DND-41 (cell line): ENCODE measurements at regions not wholly inside any gene's neighbourhood (a gene's known extent, or its start where the extent isn't known, plus 50 kb on each side); places are given as distances from the start of the nearest gene placed in this dataset.

ENCODE experiments used
- ATAC-seq: fragments of 200-7000 bp; cut with Tn5 transposase; 3 replicates; pipeline ENCODE4 v1.9.1; 2021; ENCODE audit warnings: low read depth; ENCODE audit not compliant: insufficient read depth
- DNase-seq: peaks from one replicate; pipeline ENCODE4 v3.0.0-alpha.2; 2020
- H2AFZ ChIP-seq: 2 replicates; pipeline ENCODE4 v1.6.0; 2012; ENCODE audit warnings: low read depth, low read length
- H3K27ac ChIP-seq: 2 replicates; pipeline ENCODE4 v1.5.1; 2012; ENCODE audit warnings: low read length, inconsistent platforms
- H3K27me3 ChIP-seq: fragments of 200-600 bp; sonication (generic); 2 replicates; pipeline ENCODE4 v1.6.0; 2012; ENCODE audit warnings: low read length, mild to moderate bottlenecking, inconsistent platforms; ENCODE audit not compliant: insufficient read depth, poor library complexity
- H3K36me3 ChIP-seq: 2 replicates; pipeline ENCODE4 v1.5.1; 2012; ENCODE audit warnings: low read length, inconsistent platforms; ENCODE audit not compliant: insufficient read depth
- H3K4me1 ChIP-seq: 2 replicates; pipeline ENCODE4 v1.5.1; 2012; ENCODE audit warnings: mild to moderate bottlenecking, low read length; ENCODE audit not compliant: insufficient read depth
- H3K4me2 ChIP-seq: 2 replicates; pipeline ENCODE4 v1.6.0; 2012; ENCODE audit warnings: mild to moderate bottlenecking, moderate library complexity, low read length, inconsistent platforms; ENCODE audit not compliant: insufficient read depth
- H3K4me3 ChIP-seq, 2 experiments: fragments of 200-600 bp in 1 of 2; shearing (Covaris generic) in 1 of 2; 2 replicates each; pipeline ENCODE4 v1.5.1; 2012 to 2016; ENCODE audit warnings: inconsistent platforms in 2 of 2, low read length in 2 of 2, mild to moderate bottlenecking in 2 of 2, low read depth in 1 of 2, moderate library complexity in 1 of 2
- H3K79me2 ChIP-seq: 2 replicates; pipeline ENCODE4 v1.6.0; 2012; ENCODE audit warnings: low read length, inconsistent platforms; ENCODE audit not compliant: insufficient read depth
- H3K9ac ChIP-seq: 2 replicates; pipeline ENCODE4 v1.6.0; 2012; ENCODE audit warnings: low read depth, mild to moderate bottlenecking, inconsistent platforms, low read length, moderate library complexity
- H3K9me3 ChIP-seq: 2 replicates; pipeline ENCODE4 v1.5.1; 2012; ENCODE audit warnings: low read length, moderate library complexity, mild to moderate bottlenecking, inconsistent platforms; ENCODE audit not compliant: insufficient read depth, severe bottlenecking
- H4K20me1 ChIP-seq: 2 replicates; pipeline ENCODE4 v1.6.0; 2012; ENCODE audit warnings: low read length; ENCODE audit not compliant: insufficient read depth
- EZH2 ChIP-seq: IDR thresholded peaks from 3 replicates; pipeline ENCODE4 v1.6.1; 2012; ENCODE audit warnings: borderline replicate concordance, low read depth, mild to moderate bottlenecking, moderate library complexity, low read length, inconsistent platforms; ENCODE audit not compliant: severe bottlenecking
- TF ChIP-seq, protein P1 (sequence below): IDR thresholded peaks from 2 replicates; pipeline ENCODE4 v1.5.1; 2012; ENCODE audit warnings: borderline replicate concordance, low read length, moderate library complexity, mild to moderate bottlenecking; ENCODE audit not compliant: poor library complexity, severe bottlenecking; ENCODE audit errors: extremely low read depth

DNA sequence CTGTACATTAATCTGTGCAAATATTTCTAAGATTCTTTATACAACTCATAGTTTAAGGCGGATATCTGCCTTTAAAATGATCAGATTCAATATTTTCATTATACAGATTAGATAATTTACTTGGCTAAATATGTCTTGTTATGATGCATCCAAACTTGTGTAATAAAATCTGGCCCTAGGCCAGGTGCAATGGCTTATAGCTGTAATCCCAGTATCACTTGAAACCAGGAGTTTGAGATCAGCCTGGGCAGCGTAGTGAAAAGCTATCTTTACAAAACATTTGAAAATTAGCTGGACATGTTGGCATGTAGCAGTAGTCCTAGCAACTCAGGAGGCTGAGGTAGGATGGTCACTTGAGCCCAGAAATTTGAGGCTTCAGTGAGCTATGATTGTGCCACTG, 2002.2 kb upstream of the ACO1 start:
- Histone ChIP-seq H3K27ac (no peak overlapping the region), H3K27me3 (no peaks in the 10 kb centered on the region), H2AFZ (no peak overlapping the region), H3K36me3 (no peaks in the 10 kb centered on the region), H3K9ac (no peak overlapping the region), H3K79me2 (no peaks in the 10 kb centered on the region), H4K20me1 (no peaks in the 10 kb centered on the region), H3K4me1 (no peaks in the 10 kb centered on the region), H3K9me3 (no peaks in the 10 kb centered on the region), H3K4me3 (no peak overlapping the region), H3K4me2 (no peak overlapping the region)
- TF ChIP-seq EZH2: no peak
- TF ChIP-seq, protein P1, sequence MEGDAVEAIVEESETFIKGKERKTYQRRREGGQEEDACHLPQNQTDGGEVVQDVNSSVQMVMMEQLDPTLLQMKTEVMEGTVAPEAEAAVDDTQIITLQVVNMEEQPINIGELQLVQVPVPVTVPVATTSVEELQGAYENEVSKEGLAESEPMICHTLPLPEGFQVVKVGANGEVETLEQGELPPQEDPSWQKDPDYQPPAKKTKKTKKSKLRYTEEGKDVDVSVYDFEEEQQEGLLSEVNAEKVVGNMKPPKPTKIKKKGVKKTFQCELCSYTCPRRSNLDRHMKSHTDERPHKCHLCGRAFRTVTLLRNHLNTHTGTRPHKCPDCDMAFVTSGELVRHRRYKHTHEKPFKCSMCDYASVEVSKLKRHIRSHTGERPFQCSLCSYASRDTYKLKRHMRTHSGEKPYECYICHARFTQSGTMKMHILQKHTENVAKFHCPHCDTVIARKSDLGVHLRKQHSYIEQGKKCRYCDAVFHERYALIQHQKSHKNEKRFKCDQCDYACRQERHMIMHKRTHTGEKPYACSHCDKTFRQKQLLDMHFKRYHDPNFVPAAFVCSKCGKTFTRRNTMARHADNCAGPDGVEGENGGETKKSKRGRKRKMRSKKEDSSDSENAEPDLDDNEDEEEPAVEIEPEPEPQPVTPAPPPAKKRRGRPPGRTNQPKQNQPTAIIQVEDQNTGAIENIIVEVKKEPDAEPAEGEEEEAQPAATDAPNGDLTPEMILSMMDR: no peak
- ATAC-seq (no peak), DNase-seq (no peak)

DNA sequence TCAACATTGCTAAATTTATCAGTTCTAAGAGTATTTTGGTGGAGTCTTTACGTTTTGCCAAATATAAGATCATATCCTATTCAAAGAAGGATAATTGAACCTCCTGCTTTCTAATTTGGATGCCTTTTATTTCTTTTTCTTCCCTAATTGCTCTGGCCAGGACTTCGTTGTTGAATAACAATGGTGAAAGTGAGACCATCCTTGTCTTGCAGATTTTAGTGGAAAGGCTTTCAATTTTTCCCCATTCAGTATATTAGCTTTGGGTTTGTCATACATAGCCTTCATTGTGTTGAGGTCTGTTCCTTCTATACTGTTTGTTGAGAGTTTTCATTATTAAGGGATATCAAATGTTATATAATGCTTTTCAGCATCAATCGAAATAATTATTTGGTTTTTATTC, 1974.2 kb upstream of the ACO1 start:
- DNase-seq (no peak), ATAC-seq (no peak)
- Histone ChIP-seq H4K20me1 (no peaks in the 10 kb centered on the region), H3K9ac (no peak overlapping the region), H3K27me3 (no peaks in the 10 kb centered on the region), H3K79me2 (no peaks in the 10 kb centered on the region), H3K4me2 (no peak overlapping the region), H3K4me3 (no peak overlapping the region), H3K27ac (no peak overlapping the region), H2AFZ (no peak overlapping the region), H3K36me3 (no peaks in the 10 kb centered on the region), H3K9me3 (no peaks in the 10 kb centered on the region), H3K4me1 (no peaks in the 10 kb centered on the region)
- no peak for TF ChIP-seq EZH2
- TF ChIP-seq, protein P1: no peak

DNA sequence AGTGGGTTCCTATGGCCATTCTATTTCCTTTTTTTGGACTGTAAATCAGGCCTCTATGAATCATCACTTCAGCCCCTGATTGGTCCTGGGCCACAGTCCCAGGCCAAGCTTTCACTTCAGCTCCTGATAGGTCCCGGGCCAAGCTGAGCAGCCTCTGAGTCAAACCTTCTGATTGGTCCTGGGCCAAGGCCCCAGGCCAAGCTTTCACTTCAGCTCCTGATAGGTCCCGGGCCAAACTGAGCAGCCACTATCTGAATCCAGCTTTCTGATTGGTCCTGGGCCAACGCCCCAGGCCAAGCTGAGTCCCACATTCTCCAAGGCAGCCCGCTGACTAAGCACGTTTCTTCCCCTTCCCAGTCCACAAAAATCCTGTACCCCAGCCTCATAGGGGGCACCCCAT, 1972.9 kb upstream of the ACO1 start:
- Histone ChIP-seq H3K9me3 (no peaks in the 10 kb centered on the region), H3K36me3 (no peaks in the 10 kb centered on the region), H4K20me1 (no peaks in the 10 kb centered on the region), H3K4me1 (no peaks in the 10 kb centered on the region), H3K4me2 (no peak overlapping the region), H3K9ac (no peak overlapping the region), H3K79me2 (no peaks in the 10 kb centered on the region), H3K27ac (no peak overlapping the region), H3K27me3 (no peaks in the 10 kb centered on the region), H3K4me3 (no peak overlapping the region), H2AFZ (no peak overlapping the region)
- no peak for ATAC-seq
- TF ChIP-seq, protein P1: no peak
- TF ChIP-seq EZH2: no peak
- no peak for DNase-seq

DNA sequence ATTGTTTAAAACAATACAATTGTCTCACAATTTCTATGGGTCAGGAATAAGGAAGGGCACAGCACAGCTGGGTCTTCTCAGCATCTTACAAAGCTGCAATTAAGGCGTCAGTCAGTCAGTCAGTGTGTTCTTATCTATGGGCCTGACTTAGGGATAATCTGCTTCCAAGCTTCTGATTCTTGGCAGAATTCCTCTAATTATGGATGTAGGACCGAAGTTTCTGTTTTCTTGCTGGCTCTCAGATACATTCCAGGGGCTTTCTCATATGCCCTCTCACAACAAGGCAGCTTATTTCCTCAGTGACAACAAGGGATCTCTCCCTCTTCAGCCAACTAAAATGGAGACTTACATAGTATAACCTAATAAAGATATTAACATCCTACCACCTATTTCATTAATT, 1925.3 kb upstream of the ACO1 start:
- DNase-seq (no peak), ATAC-seq (no peak)
- TF ChIP-seq, protein P1: no peak
- no peak for TF ChIP-seq EZH2
- Histone ChIP-seq H3K36me3 (no peaks in the 10 kb centered on the region), H3K9me3 (no peaks in the 10 kb centered on the region), H3K9ac (no peak overlapping the region), H3K4me1 (no peaks in the 10 kb centered on the region), H3K27ac (no peak overlapping the region), H4K20me1 (no peaks in the 10 kb centered on the region), H3K27me3 (no peaks in the 10 kb centered on the region), H2AFZ (no peak overlapping the region), H3K79me2 (no peaks in the 10 kb centered on the region), H3K4me2 (no peak overlapping the region), H3K4me3 (no peak overlapping the region)
